ENCODE measurements at regions not wholly inside any gene's neighbourhood (a gene's known extent, or its start where the extent isn't known, plus 50 kb on each side); places are given as distances from the start of the nearest gene placed in this dataset.
A peak's percentile ranks its signal among the peaks of the same experiment; 100 is the strongest.

DNA sequence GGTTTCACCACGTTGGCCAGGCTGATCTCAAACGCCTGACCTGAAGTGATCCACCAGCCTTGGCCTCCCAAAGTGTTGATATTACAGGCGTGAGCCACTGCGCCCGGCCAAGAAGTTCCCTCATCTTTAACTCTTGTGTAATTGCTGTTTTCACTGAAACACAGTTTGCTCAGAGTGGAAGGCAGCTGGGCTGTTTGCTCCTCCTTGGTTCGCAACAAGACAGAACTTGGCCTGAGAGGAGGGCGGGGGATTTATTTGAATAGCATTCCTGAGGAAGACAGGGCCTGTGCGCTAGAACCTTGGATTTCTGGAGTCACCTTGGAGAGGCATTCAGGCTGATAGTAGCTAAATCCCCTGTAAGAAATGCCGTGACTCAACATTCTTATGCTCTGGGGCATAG lies 226.7 kb upstream of the MCTP2 start:
- in situ Hi-C loops (cut with HindIII; ENCODE audit: low sequenced_read_pairs) = no loop called here
- no peak for DNase-seq (ENCODE audit: low read depth, low spot score)
- TF ChIP-seq, protein P1, sequence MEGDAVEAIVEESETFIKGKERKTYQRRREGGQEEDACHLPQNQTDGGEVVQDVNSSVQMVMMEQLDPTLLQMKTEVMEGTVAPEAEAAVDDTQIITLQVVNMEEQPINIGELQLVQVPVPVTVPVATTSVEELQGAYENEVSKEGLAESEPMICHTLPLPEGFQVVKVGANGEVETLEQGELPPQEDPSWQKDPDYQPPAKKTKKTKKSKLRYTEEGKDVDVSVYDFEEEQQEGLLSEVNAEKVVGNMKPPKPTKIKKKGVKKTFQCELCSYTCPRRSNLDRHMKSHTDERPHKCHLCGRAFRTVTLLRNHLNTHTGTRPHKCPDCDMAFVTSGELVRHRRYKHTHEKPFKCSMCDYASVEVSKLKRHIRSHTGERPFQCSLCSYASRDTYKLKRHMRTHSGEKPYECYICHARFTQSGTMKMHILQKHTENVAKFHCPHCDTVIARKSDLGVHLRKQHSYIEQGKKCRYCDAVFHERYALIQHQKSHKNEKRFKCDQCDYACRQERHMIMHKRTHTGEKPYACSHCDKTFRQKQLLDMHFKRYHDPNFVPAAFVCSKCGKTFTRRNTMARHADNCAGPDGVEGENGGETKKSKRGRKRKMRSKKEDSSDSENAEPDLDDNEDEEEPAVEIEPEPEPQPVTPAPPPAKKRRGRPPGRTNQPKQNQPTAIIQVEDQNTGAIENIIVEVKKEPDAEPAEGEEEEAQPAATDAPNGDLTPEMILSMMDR (IDR thresholded peaks at IDR 0.05; ENCODE audit: low read depth, low read length) = no peak
- H3K4me3 ChIP-seq (ENCODE audit: low read depth, low read length) = no peak overlapping the region

DNA sequence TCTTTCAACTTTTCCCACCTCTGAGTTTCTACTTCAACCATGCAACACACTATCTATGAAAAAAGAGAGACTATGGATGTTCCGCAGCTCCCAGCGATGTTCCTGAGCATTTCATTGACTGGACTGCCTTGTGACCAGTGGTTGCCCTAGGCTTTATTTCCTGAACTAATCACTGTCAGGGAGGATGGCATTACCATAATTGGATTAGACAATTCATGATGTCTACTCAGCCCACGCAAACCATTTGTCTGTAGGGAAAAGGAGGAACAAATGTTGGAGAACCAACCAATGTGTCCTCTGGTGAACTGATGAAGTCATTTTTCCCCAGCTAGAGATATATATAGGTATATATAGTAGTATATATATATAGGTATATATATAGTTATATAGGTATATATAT lies 229.3 kb upstream of the MCTP2 start:
- in situ Hi-C loops (cut with HindIII; ENCODE audit: low sequenced_read_pairs) = no loop called here
- DNase-seq (ENCODE audit: low read depth, low spot score) = no peak
- no peak overlapping the region for H3K4me3 ChIP-seq (ENCODE audit: low read depth, low read length)
- TF ChIP-seq, protein P1 (IDR thresholded peaks at IDR 0.05; ENCODE audit: low read depth, low read length) = no peak

DNA sequence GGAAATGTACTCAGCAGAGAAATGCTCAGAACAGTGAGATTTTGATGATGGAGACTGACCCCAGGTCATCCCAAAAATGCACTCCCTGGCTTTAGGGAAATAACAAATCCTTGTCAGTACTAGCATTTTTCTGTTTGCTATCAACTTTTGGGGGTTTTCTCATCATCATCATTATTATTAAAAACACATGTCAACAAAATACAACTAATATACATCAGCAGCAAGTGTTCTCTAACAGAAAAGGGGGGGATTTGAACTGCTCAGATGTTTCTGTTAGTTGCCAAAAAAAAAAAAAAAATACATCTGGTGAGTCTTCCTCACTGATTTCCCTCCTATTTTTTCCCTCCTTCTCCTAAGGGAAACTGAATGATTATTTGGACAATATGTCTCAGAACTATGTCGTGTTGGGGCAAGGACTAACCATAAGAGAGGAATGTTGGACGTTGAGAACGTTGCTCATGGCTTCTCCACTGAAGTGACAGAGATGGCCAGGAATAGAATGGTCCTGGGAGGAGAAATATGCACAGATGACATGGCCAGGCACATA lies 230.0 kb upstream of the MCTP2 start:
- no peak for DNase-seq (ENCODE audit: low read depth, low spot score)
- TF ChIP-seq, protein P1 (IDR thresholded peaks at IDR 0.05; ENCODE audit: low read depth, low read length) = no peak
- in situ Hi-C loops (cut with HindIII; ENCODE audit: low sequenced_read_pairs) = no loop called here

DNA sequence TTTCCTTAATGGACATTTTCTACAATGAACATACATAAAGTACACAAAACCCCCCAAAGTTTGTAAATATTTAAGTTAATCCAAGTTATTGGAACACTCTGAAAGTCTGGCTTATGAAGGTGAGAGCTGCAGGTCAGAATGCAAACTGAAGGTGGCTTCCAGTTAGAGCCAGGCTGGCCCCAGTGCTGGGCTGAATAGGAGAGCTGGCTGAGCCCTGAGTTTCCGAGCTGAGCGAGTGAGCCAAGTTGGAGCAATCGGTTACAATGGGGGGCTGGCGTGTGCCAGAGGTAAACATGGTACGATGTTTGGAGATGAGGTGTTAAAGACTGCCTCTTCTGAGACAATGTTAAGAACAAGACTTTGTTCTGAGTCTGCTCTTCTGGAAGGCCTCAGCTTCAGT lies 230.8 kb upstream of the MCTP2 start:
- H3K4me3 ChIP-seq (ENCODE audit: low read depth, low read length) = no peak overlapping the region
- TF ChIP-seq, protein P1 (IDR thresholded peaks at IDR 0.05; ENCODE audit: low read depth, low read length) = no peak
- DNase-seq (ENCODE audit: low read depth, low spot score) = no peak
- in situ Hi-C loops (cut with HindIII; ENCODE audit: low sequenced_read_pairs) = no loop called here

More for the DNA sequence above, 230.0 kb upstream of the MCTP2 start:
- no peak overlapping the region for H3K4me3 ChIP-seq (ENCODE audit: low read depth, low read length)

DNA sequence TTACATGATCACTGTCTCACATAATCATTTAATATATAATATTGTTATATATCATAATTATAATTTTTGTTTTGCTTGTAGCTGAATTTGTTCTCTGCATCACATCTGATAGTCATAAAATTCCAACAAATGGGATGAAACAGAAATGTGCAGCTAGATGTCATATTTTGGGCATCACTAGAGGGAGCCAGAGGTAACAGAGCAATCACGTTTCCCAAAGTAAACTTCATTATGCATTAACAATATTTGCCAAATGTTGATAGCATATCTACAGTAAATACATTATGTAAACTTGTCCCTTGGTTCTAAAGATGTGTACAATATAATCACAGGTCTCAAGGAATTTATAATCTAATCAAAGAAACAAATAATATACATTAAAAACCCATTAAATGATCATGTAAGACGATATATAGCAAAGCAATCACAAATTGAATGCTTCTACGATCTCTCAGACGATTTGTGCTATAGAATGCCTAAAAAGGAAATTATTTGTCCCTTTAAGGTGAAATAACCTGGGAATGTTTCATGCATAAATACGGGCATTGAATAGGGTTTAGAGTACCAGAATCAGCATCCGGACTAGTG lies 234.2 kb upstream of the MCTP2 start:
- no peak overlapping the region for H3K4me3 ChIP-seq (ENCODE audit: low read depth, low read length)
- TF ChIP-seq, protein P1 (IDR thresholded peaks at IDR 0.05; ENCODE audit: low read depth, low read length) = peak; percentile 78
- peak; percentile 37 for DNase-seq (ENCODE audit: low read depth, low spot score)
- in situ Hi-C loops (cut with HindIII; ENCODE audit: low sequenced_read_pairs) = no loop called here

DNA sequence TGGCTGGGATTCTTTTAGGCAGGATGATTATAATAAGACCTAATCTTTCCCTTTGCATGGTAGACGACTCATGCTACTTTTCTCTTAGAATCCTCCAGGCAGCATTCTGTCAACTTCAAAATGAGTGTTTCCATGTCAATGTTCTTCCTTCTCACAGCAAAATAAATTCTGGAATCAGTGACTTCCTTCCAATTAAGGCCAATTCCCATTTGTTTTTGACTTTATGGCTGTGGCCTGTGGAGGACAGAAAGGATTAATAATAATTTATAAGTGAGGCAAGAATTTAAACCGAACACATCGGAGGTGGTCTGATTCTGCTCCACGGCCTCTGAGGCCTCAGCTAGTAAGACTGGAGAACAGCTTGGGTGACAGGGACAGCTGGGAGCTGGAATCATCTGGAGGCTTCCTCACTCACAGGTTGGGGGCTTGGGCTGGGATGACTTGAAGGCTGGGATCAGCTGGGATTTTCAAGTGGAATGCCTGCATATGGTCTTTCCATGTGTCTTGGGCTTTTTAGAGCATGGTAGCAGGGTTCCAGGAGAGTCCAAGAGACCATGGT lies 241.8 kb upstream of the MCTP2 start:
- no peak overlapping the region for H3K4me3 ChIP-seq (ENCODE audit: low read depth, low read length)
- in situ Hi-C loops (cut with HindIII; ENCODE audit: low sequenced_read_pairs) = no loop called here
- no peak for DNase-seq (ENCODE audit: low read depth, low spot score)
- TF ChIP-seq, protein P1 (IDR thresholded peaks at IDR 0.05; ENCODE audit: low read depth, low read length) = no peak
